A549 (cell line): ENCODE measurements at regions not wholly inside any gene's neighbourhood (a gene's known extent, or its start where the extent isn't known, plus 50 kb on each side); places are given as distances from the start of the nearest gene placed in this dataset.

Source experiments
- ATAC-seq, 2 experiments: fragments of 200-7000 bp in 1 of 2; fragments of >200 bp in 1 of 2; cut with Nextera tagmentation in 1 of 2; cut with Tn5 transposase in 1 of 2; 3 replicates each; pipeline versions ENCODE4 v1.8.0 to v1.9.1; 2018 to 2020; ENCODE audit warnings: mild to moderate bottlenecking in 1 of 2, moderate library complexity in 1 of 2
- CTCF ChIA-PET: fragments of 300-600 bp; sonication (Branson Sonifier 250); formaldehyde crosslinking; extraction: SDS; loops from one replicate; lab custom pipeline; 2021; ENCODE audit warnings: antibody characterized with exemption, inconsistent platforms; lab: Yijun Ruan, JAX
- POLR2A ChIA-PET: fragments of 350-600 bp; formaldehyde crosslinking; extraction: SDS; loops from one replicate; lab custom pipeline; 2021; ENCODE audit warnings: antibody characterized with exemption, inconsistent platforms; lab: Yijun Ruan, JAX
- DNase-seq, 2 experiments: peaks; one replicate each; pipeline versions ENCODE4 v3.0.0 to v3.0.0-alpha.2; 2011 to 2016; ENCODE audit warnings: low read depth in 1 of 2, low spot score in 1 of 2
- FAIRE-seq: peaks from 2 replicates; lab custom pipeline; 2011; peaks lifted over from hg19 to GRCh38; lab: Jason Lieb, UNC
- H3K27ac ChIP-seq, 2 experiments: fragments of >200 bp; sonication (Bioruptor Twin); formaldehyde crosslinking; 3 replicates each; pipeline ENCODE4 v1.5.1; 2016 to 2017
- H3K4me1 ChIP-seq: fragments of >200 bp; sonication (Bioruptor Twin); formaldehyde crosslinking; 3 replicates; pipeline ENCODE4 v1.6.1; 2016
- H3K4me2 ChIP-seq: fragments of >200 bp; sonication (Bioruptor Twin); formaldehyde crosslinking; 3 replicates; pipeline ENCODE4 v1.6.1; 2016
- H3K4me3 ChIP-seq: fragments of >200 bp; sonication (Bioruptor Twin); formaldehyde crosslinking; 3 replicates; pipeline ENCODE4 v1.5.1; 2016
- H3K9me3 ChIP-seq: fragments of >200 bp; sonication (Bioruptor Twin); formaldehyde crosslinking; 3 replicates; pipeline ENCODE4 v1.6.1; 2016
- BHLHE40 ChIP-seq: IDR thresholded peaks from 2 replicates; pipeline ENCODE4 v1.6.1; 2012; ENCODE audit warnings: low read depth, low read length, inconsistent platforms
- CBX2 ChIP-seq: fragments of 200-600 bp; sonication (generic); IDR thresholded peaks from 2 replicates; pipeline ENCODE4 v1.6.1; 2016; ENCODE audit warnings: low read depth, mild to moderate bottlenecking, borderline replicate concordance
- CBX8 ChIP-seq: fragments of 200-600 bp; sonication (generic); IDR thresholded peaks from 2 replicates; pipeline ENCODE4 v1.6.1; 2016
- CHD2 ChIP-seq: fragments of 150-350 bp; IDR thresholded peaks from 2 replicates; pipeline ENCODE4 v1.6.1; 2014; ENCODE audit warnings: low read length; ENCODE audit not compliant: partially characterized antibody
- EHF ChIP-seq: fragments of 250-450 bp; sonication (Bioruptor Pico); IDR thresholded peaks from 2 replicates; pipeline ENCODE4 v1.5.0; 2020; ENCODE audit warnings: mild to moderate bottlenecking
- EHMT2 ChIP-seq: fragments of 200-600 bp; sonication (generic); IDR thresholded peaks from 2 replicates; pipeline ENCODE4 v1.6.1; 2016; ENCODE audit warnings: antibody characterized with exemption, low read depth, mild to moderate bottlenecking, moderate library complexity
- ELK1 ChIP-seq: fragments of 150-350 bp; IDR thresholded peaks from 2 replicates; pipeline ENCODE4 v1.6.1; 2014; ENCODE audit warnings: low read depth, mild to moderate bottlenecking, low read length
- ESRRA ChIP-seq: fragments of 150-350 bp; IDR thresholded peaks from 2 replicates; pipeline ENCODE4 v1.6.1; 2014; ENCODE audit warnings: mild to moderate bottlenecking, low read length, borderline replicate concordance
- FOSL2 ChIP-seq, 2 experiments: fragments of 450-650 bp in 1 of 2; fragments of >200 bp in 1 of 2; sonication (Bioruptor Twin) in 1 of 2; formaldehyde crosslinking; IDR thresholded peaks; 2 replicates each; pipeline versions ENCODE4 v1.5.0 to v1.6.1; 2016 to 2020; ENCODE audit warnings: mild to moderate bottlenecking in 1 of 2, moderate library complexity in 1 of 2
- FOXS1 ChIP-seq: fragments of 250-450 bp; sonication (Bioruptor Pico); IDR thresholded peaks from 2 replicates; pipeline ENCODE4 v1.5.0; 2020; ENCODE audit warnings: mild to moderate bottlenecking, moderate library complexity
- HEYL ChIP-seq: fragments of 250-450 bp; sonication (Bioruptor Pico); IDR thresholded peaks from 2 replicates; pipeline ENCODE4 v1.8.0; 2021; ENCODE audit warnings: mild to moderate bottlenecking, moderate library complexity
- HOXB13 ChIP-seq: fragments of 250-450 bp; sonication (Bioruptor Pico); IDR thresholded peaks from 2 replicates; pipeline ENCODE4 v1.5.0; 2020; ENCODE audit warnings: low read depth, mild to moderate bottlenecking, moderate library complexity
- HOXB5 ChIP-seq: fragments of 250-450 bp; sonication (Bioruptor Pico); IDR thresholded peaks from 2 replicates; pipeline ENCODE4 v1.5.0; 2020; ENCODE audit warnings: mild to moderate bottlenecking, moderate library complexity
- JUN ChIP-seq, 2 experiments: fragments of >200 bp; sonication (Bioruptor Twin); formaldehyde crosslinking; IDR thresholded peaks; 2 replicates in 1 of 2; 3 replicates in 1 of 2; pipeline ENCODE4 v1.6.1; 2016 to 2017
- JUNB ChIP-seq: fragments of >200 bp; sonication (Bioruptor Twin); formaldehyde crosslinking; IDR thresholded peaks from 2 replicates; pipeline ENCODE4 v1.6.1; 2016
- KDM1A ChIP-seq: fragments of 200-600 bp; sonication (generic); IDR thresholded peaks from 2 replicates; pipeline ENCODE4 v1.6.1; 2016; ENCODE audit warnings: low read depth, mild to moderate bottlenecking
- KDM5A ChIP-seq: fragments of 200-600 bp; sonication (generic); IDR thresholded peaks from 2 replicates; pipeline ENCODE4 v1.6.1; 2016; ENCODE audit warnings: antibody characterized with exemption, mild to moderate bottlenecking
- MYC ChIP-seq: IDR thresholded peaks from 2 replicates; pipeline ENCODE4 v1.6.1; 2012; ENCODE audit warnings: mild to moderate bottlenecking, inconsistent platforms, low read length, improper control_type of control experiment, borderline replicate concordance
- NFE2L2 ChIP-seq: fragments of 150-350 bp; conservative IDR thresholded peaks from 2 replicates; pipeline ENCODE4 v1.6.1; 2014; ENCODE audit warnings: low read length
- NPAS2 ChIP-seq: fragments of 250-450 bp; sonication (Bioruptor Pico); IDR thresholded peaks from 2 replicates; pipeline ENCODE4 v1.8.0; 2022; ENCODE audit warnings: mild to moderate bottlenecking, moderate library complexity, borderline replicate concordance
- PBX3 ChIP-seq: IDR thresholded peaks from 2 replicates; pipeline ENCODE4 v1.6.1; 2012
- PHF8 ChIP-seq: fragments of 200-600 bp; sonication (generic); IDR thresholded peaks from 2 replicates; pipeline ENCODE4 v1.6.1; 2016; ENCODE audit warnings: low read depth, mild to moderate bottlenecking, antibody characterized with exemption, moderate library complexity, borderline replicate concordance
- POLR2AphosphoS2 ChIP-seq: conservative IDR thresholded peaks from 2 replicates; pipeline ENCODE4 v1.6.1; 2012; ENCODE audit warnings: low read length, improper control_type of control experiment, inconsistent platforms
- RFX5 ChIP-seq: fragments of 450-650 bp; IDR thresholded peaks from 2 replicates; pipeline ENCODE4 v1.7.1; 2014; ENCODE audit warnings: antibody characterized with exemption, mild to moderate bottlenecking, moderate library complexity
- SMC3 ChIP-seq: fragments of >200 bp; sonication (Bioruptor Twin); formaldehyde crosslinking; IDR thresholded peaks from 3 replicates; pipeline ENCODE4 v1.6.1; 2018; ENCODE audit warnings: inconsistent platforms
- SREBF2 ChIP-seq: fragments of 450-650 bp; IDR thresholded peaks from 2 replicates; pipeline ENCODE4 v1.6.1; 2014; ENCODE audit warnings: mild to moderate bottlenecking, moderate library complexity
- TFCP2L1 ChIP-seq: fragments of 250-450 bp; sonication (Bioruptor Pico); IDR thresholded peaks from 2 replicates; pipeline ENCODE4 v1.5.0; 2021; ENCODE audit warnings: mild to moderate bottlenecking
- ZSCAN20 ChIP-seq: fragments of 250-450 bp; sonication (Bioruptor Pico); IDR thresholded peaks from 2 replicates; pipeline ENCODE4 v1.8.0; 2022; ENCODE audit warnings: mild to moderate bottlenecking, moderate library complexity
- WGBS: methylation state at CpG from one replicate; pipeline ENCODE4 v1.1.6; 2017; ENCODE audit errors: missing lambda C conversion rate; 5-methylcytosine and 5-hydroxymethylcytosine counted together
- TF ChIP-seq, protein P1 (sequence below): IDR thresholded peaks from 2 replicates; pipeline ENCODE4 v1.6.1; 2012; ENCODE audit warnings: low read depth, borderline replicate concordance
- TF ChIP-seq, protein P2 (sequence below): fragments of >200 bp; sonication (Bioruptor Twin); formaldehyde crosslinking; IDR thresholded peaks from 2 replicates; pipeline ENCODE4 v1.6.1; 2016

- POLR2A ChIA-PET, result no interaction called here
- TF ChIP-seq FOSL2 (IDR thresholded peaks at IDR 0.05) (no peak), FOSL2 (CRISPR knock-in tag; IDR thresholded peaks at IDR 0.05) (no peak), RFX5 (no peak), HOXB5 (CRISPR knock-in tag) (no peak), ESRRA (no peak), JUNB (no peak), FOXS1 (CRISPR knock-in tag) (no peak), EHF (no peak), MYC (no peak), CBX2 (no peak), NFE2L2 (no peak), KDM5A (no peak), ELK1 (no peak), KDM1A (no peak), NPAS2 (CRISPR knock-in tag) (no peak), PHF8 (no peak), HEYL (CRISPR knock-in tag) (no peak), CBX8 (no peak)
- TF ChIP-seq, protein P1, sequence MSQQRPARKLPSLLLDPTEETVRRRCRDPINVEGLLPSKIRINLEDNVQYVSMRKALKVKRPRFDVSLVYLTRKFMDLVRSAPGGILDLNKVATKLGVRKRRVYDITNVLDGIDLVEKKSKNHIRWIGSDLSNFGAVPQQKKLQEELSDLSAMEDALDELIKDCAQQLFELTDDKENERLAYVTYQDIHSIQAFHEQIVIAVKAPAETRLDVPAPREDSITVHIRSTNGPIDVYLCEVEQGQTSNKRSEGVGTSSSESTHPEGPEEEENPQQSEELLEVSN, result no peak
- TF ChIP-seq, protein P2, sequence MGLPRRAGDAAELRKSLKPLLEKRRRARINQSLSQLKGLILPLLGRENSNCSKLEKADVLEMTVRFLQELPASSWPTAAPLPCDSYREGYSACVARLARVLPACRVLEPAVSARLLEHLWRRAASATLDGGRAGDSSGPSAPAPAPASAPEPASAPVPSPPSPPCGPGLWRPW, result no peak
- TF ChIP-seq, all 56 proteins: peak for 0
- Histone ChIP-seq H3K4me1 (no peaks in the 10 kb centered on the region), H3K9me3 (no peaks in the 10 kb centered on the region), H3K27ac (no peak overlapping the region), H3K4me2 (no peak overlapping the region), H3K4me3 (no peak overlapping the region)
- CTCF ChIA-PET, result no interaction called here
- WGBS, result 25% methylated on average over 1 of the region's 1 CpG
- ATAC-seq, result no peak
- FAIRE-seq, result no peak
- DNase-seq, result no peak
Measured at GRCh38 chr11:112504056-112504455, 243.4 kb upstream of the PLET1 start.

- CTCF ChIA-PET, result no interaction called here
- H3K4me1 ChIP-seq, result no peaks in the 10 kb centered on the region
- H3K27ac ChIP-seq, result no peak overlapping the region
- no peak overlapping the region for H3K4me3 ChIP-seq
- ATAC-seq (no peak), FAIRE-seq (no peak), DNase-seq (no peak)
- POLR2A ChIA-PET, result no interaction called here
- TF ChIP-seq RFX5 (no peak), ELK1 (no peak)
- 0% methylated on average over 1 of the region's 1 CpG for WGBS
- no peak overlapping the region for H3K4me2 ChIP-seq
- H3K9me3 ChIP-seq, result no peaks in the 10 kb centered on the region
Measured at GRCh38 chr11:112506852-112507251, 246.2 kb upstream of the PLET1 start.

- H3K27ac ChIP-seq, result no peak overlapping the region
- ATAC-seq (no peak), DNase-seq (no peak), FAIRE-seq (no peak)
- WGBS, result 10% methylated on average over 2 of the region's 2 CpGs
- ChIA-PET POLR2A (no interaction called here), CTCF (no interaction called here)
- H3K4me2 ChIP-seq, result no peak overlapping the region
- TF ChIP-seq NPAS2 (CRISPR knock-in tag) (no peak), EHMT2 (no peak), PBX3 (no peak), POLR2AphosphoS2 (no peak), CBX8 (no peak), ESRRA (no peak), SREBF2 (no peak), BHLHE40 (no peak), HOXB13 (CRISPR knock-in tag) (no peak), TFCP2L1 (CRISPR knock-in tag) (no peak), RFX5 (no peak), NFE2L2 (no peak), ZSCAN20 (CRISPR knock-in tag) (no peak), HEYL (CRISPR knock-in tag) (no peak), CHD2 (no peak), SMC3 (no peak), CBX2 (no peak), JUN (IDR thresholded peaks at IDR 0.05) (no peak), JUNB (no peak), PHF8 (no peak)
- H3K4me1 ChIP-seq, result no peaks in the 10 kb centered on the region
- H3K9me3 ChIP-seq, result no peaks in the 10 kb centered on the region
- no peak overlapping the region for H3K4me3 ChIP-seq
Measured at GRCh38 chr11:112507281-112507680, 246.6 kb upstream of the PLET1 start.
